Uterus (tissue), 2 donors: ENCODE measurements at regions not wholly inside any gene's neighbourhood (a gene's known extent, or its start where the extent isn't known, plus 50 kb on each side); places are given as distances from the start of the nearest gene placed in this dataset.

ENCODE experiments used
- CTCF ChIP-seq, 4 experiments: fragments of 200-600 bp in 2 of 4; fragments of 450-650 bp in 2 of 4; sonication (generic) in 2 of 4; IDR thresholded peaks; one replicate each; pipeline ENCODE4 v1.5.1; 2016 to 2019; ENCODE audit warnings: antibody characterized with exemption in 4 of 4, mild to moderate bottlenecking in 2 of 4, moderate library complexity in 1 of 4
- POLR2A ChIP-seq, 2 donors: fragments of 450-650 bp; IDR thresholded peaks; one replicate each; pipeline ENCODE4 v1.6.1; 2016; ENCODE audit warnings: antibody characterized with exemption in 2 of 2, mild to moderate bottlenecking in 1 of 2, moderate library complexity in 1 of 2

GRCh38 chr11:120021391-120021953 lies 116.4 kb downstream of the TRIM29 start:
- no peak for TF ChIP-seq CTCF (IDR thresholded peaks at IDR 0.05)
- no peak for TF ChIP-seq POLR2A (IDR thresholded peaks at IDR 0.05)
